ENCODE measurements at regions not wholly inside any gene's neighbourhood (a gene's known extent, or its start where the extent isn't known, plus 50 kb on each side); places are given as distances from the start of the nearest gene placed in this dataset.

- Histone ChIP-seq H3K4me3 (ENCODE audit: low read depth, low read length, poor library complexity, severe bottlenecking) (no peak overlapping the region), H3K36me3 (ENCODE audit: insufficient read depth, low read length, poor library complexity, severe bottlenecking) (no peaks in the 10 kb centered on the region), H3K4me1 (ENCODE audit: insufficient read depth, low read length, poor library complexity, severe bottlenecking) (no peaks in the 10 kb centered on the region), H3K9me3 (ENCODE audit: low read depth, low read length, poor library complexity, severe bottlenecking) (no peaks in the 10 kb centered on the region), H3K27ac (ENCODE audit: low read depth, low read length, poor library complexity, severe bottlenecking) (no peak overlapping the region), H3K27me3 (replicated peaks; ENCODE audit: insufficient read depth, low read depth, low read length, poor library complexity) (no peaks in the 10 kb centered on the region)
- no peak for DNase-seq (ENCODE audit: low spot score)
- intact Hi-C loops (cut with micrococcal nuclease; ENCODE audit: unreplicated experiment) = no loop called here
- CTCF ChIA-PET = no interaction called here
- POLR2A ChIA-PET (ENCODE audit: low non-redundant PET) = no interaction called here
- TF ChIP-seq EZH2 (IDR thresholded peaks at IDR 0.05; ENCODE audit: borderline replicate concordance, low read depth, low read length, poor library complexity, severe bottlenecking) (no peak), CTCF (conservative IDR thresholded peaks at IDR 0.05; ENCODE audit: low read depth, low read length) (no peak)
- no TSS peak for BruUV-seq (replicated peaks)
Measured at GRCh38 chr9:26169708-26170107, 491.5 kb upstream of the TUSC1 start.

DNA sequence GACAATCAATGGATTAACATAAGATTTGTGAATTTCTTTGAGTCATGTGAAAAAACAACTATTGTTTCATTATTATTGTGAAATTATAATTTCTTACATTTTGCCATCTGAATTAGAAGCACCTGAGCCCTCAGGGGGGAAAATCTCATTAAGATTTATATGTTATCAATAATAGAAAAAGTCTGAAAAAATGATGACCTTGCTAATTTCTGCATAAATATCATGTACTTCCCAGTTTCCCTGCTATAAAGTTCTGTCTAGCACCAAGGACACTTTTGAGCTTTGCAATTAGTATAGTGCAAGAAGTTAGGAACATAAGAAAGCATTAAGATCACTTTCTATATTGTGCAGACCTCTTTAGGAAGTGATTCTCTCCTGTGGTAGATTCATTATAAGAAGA, 488.3 kb upstream of the TUSC1 start:
- intact Hi-C loops (cut with micrococcal nuclease; ENCODE audit: unreplicated experiment) = no loop called here
- no peak overlapping the region for H3K27ac ChIP-seq (ENCODE audit: low read depth, low read length, poor library complexity, severe bottlenecking)
- POLR2A ChIA-PET (ENCODE audit: low non-redundant PET) = no interaction called here
- H3K36me3 ChIP-seq (ENCODE audit: insufficient read depth, low read length, poor library complexity, severe bottlenecking) = no peaks in the 10 kb centered on the region
- no peaks in the 10 kb centered on the region for H3K9me3 ChIP-seq (ENCODE audit: low read depth, low read length, poor library complexity, severe bottlenecking)
- no peak for DNase-seq (ENCODE audit: low spot score)
- H3K27me3 ChIP-seq (replicated peaks; ENCODE audit: insufficient read depth, low read depth, low read length, poor library complexity) = no peaks in the 10 kb centered on the region
- H3K4me1 ChIP-seq (ENCODE audit: insufficient read depth, low read length, poor library complexity, severe bottlenecking) = no peaks in the 10 kb centered on the region
- no peak for TF ChIP-seq EZH2 (IDR thresholded peaks at IDR 0.05; ENCODE audit: borderline replicate concordance, low read depth, low read length, poor library complexity, severe bottlenecking)
- no peak for TF ChIP-seq CTCF (conservative IDR thresholded peaks at IDR 0.05; ENCODE audit: low read depth, low read length)
- CTCF ChIA-PET = no interaction called here
- no peak overlapping the region for H3K4me3 ChIP-seq (ENCODE audit: low read depth, low read length, poor library complexity, severe bottlenecking)
- no TSS peak for BruUV-seq (replicated peaks)

- DNase-seq (ENCODE audit: low spot score) = no peak
- intact Hi-C loops (cut with micrococcal nuclease; ENCODE audit: unreplicated experiment) = no loop called here
- H3K36me3 ChIP-seq (ENCODE audit: insufficient read depth, low read length, poor library complexity, severe bottlenecking) = no peaks in the 10 kb centered on the region
- H3K27ac ChIP-seq (ENCODE audit: low read depth, low read length, poor library complexity, severe bottlenecking) = no peak overlapping the region
- H3K9me3 ChIP-seq (ENCODE audit: low read depth, low read length, poor library complexity, severe bottlenecking) = no peaks in the 10 kb centered on the region
- TF ChIP-seq EZH2 (IDR thresholded peaks at IDR 0.05; ENCODE audit: borderline replicate concordance, low read depth, low read length, poor library complexity, severe bottlenecking) = no peak
- no peaks in the 10 kb centered on the region for H3K4me1 ChIP-seq (ENCODE audit: insufficient read depth, low read length, poor library complexity, severe bottlenecking)
- no peaks in the 10 kb centered on the region for H3K27me3 ChIP-seq (replicated peaks; ENCODE audit: insufficient read depth, low read depth, low read length, poor library complexity)
- H3K4me3 ChIP-seq (ENCODE audit: low read depth, low read length, poor library complexity, severe bottlenecking) = no peak overlapping the region
- POLR2A ChIA-PET (ENCODE audit: low non-redundant PET) = no interaction called here
- CTCF ChIA-PET = no interaction called here
- no TSS peak for BruUV-seq (replicated peaks)
Measured at GRCh38 chr9:26165426-26165825, 487.2 kb upstream of the TUSC1 start.

- DNase-seq (ENCODE audit: low spot score) = no peak
- Histone ChIP-seq H3K9me3 (ENCODE audit: low read depth, low read length, poor library complexity, severe bottlenecking) (no peaks in the 10 kb centered on the region), H3K4me3 (ENCODE audit: low read depth, low read length, poor library complexity, severe bottlenecking) (no peak overlapping the region), H3K27me3 (replicated peaks; ENCODE audit: insufficient read depth, low read depth, low read length, poor library complexity) (no peaks in the 10 kb centered on the region), H3K27ac (ENCODE audit: low read depth, low read length, poor library complexity, severe bottlenecking) (no peak overlapping the region), H3K36me3 (ENCODE audit: insufficient read depth, low read length, poor library complexity, severe bottlenecking) (no peaks in the 10 kb centered on the region), H3K4me1 (ENCODE audit: insufficient read depth, low read length, poor library complexity, severe bottlenecking) (no peaks in the 10 kb centered on the region)
- TF ChIP-seq CTCF (conservative IDR thresholded peaks at IDR 0.05; ENCODE audit: low read depth, low read length) (no peak), EZH2 (IDR thresholded peaks at IDR 0.05; ENCODE audit: borderline replicate concordance, low read depth, low read length, poor library complexity, severe bottlenecking) (no peak)
- BruUV-seq (replicated peaks) = no TSS peak
- ChIA-PET POLR2A (ENCODE audit: low non-redundant PET) (no interaction called here), CTCF (no interaction called here)
- intact Hi-C loops (cut with micrococcal nuclease; ENCODE audit: unreplicated experiment) = no loop called here
Measured at GRCh38 chr9:26163931-26164330, 485.7 kb upstream of the TUSC1 start.

Measured in A673 (cell line).